Lower leg skin (tissue), 3 donors: ENCODE measurements at regions not wholly inside any gene's neighbourhood (a gene's known extent, or its start where the extent isn't known, plus 50 kb on each side); places are given as distances from the start of the nearest gene placed in this dataset.

Source experiments
- POLR2A ChIP-seq, 2 donors: fragments of 450-650 bp; IDR thresholded peaks; one replicate each; pipeline ENCODE4 v1.6.1; 2016 to 2017; ENCODE audit warnings: antibody characterized with exemption in 2 of 2, mild to moderate bottlenecking in 1 of 2, moderate library complexity in 1 of 2
- TF ChIP-seq, protein P1 (sequence below), 3 donors: fragments of 450-650 bp; IDR thresholded peaks; one replicate each; pipeline ENCODE4 v1.5.1; 2016; ENCODE audit warnings: antibody characterized with exemption in 3 of 3, mild to moderate bottlenecking in 3 of 3, moderate library complexity in 2 of 3

DNA sequence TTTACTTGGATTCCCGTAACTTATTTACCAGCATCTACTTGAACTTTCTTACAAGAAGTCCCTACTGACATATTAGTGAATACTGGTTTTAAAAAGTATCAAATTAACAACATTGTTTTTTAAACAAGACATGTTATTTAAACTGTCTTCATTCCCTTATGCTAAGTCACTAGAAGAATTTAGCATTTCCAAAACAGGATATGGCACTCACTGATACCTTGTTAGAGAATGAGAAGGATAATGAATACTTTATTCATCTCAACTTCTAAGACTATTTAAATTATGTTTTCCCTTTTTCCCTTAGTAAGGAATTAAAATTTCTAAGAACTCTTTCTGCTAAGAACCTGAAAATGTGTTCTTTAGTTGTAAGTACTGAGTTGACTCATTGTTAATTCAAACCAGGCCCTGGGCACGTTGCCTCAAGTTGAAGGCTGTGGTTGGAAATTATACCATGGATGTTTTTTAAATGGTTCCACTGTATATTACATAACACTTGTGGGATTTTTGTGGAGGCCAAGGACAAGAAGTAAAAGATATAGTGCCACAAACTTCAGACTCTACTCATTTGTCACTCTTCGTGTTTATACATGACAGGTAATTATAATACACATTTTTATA, 219.0 kb upstream of the EDIL3 start:
- TF ChIP-seq POLR2A (IDR thresholded peaks at IDR 0.05) = no peak
- TF ChIP-seq, protein P1, sequence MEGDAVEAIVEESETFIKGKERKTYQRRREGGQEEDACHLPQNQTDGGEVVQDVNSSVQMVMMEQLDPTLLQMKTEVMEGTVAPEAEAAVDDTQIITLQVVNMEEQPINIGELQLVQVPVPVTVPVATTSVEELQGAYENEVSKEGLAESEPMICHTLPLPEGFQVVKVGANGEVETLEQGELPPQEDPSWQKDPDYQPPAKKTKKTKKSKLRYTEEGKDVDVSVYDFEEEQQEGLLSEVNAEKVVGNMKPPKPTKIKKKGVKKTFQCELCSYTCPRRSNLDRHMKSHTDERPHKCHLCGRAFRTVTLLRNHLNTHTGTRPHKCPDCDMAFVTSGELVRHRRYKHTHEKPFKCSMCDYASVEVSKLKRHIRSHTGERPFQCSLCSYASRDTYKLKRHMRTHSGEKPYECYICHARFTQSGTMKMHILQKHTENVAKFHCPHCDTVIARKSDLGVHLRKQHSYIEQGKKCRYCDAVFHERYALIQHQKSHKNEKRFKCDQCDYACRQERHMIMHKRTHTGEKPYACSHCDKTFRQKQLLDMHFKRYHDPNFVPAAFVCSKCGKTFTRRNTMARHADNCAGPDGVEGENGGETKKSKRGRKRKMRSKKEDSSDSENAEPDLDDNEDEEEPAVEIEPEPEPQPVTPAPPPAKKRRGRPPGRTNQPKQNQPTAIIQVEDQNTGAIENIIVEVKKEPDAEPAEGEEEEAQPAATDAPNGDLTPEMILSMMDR (IDR thresholded peaks at IDR 0.05) = no peak
